ENCODE measurements at regions not wholly inside any gene's neighbourhood (a gene's known extent, or its start where the extent isn't known, plus 50 kb on each side); places are given as distances from the start of the nearest gene placed in this dataset.

GRCh38 chr14:101480747-101481530 lies 80.4 kb upstream of the DIO3 start:
- H3K27me3 ChIP-seq (ENCODE audit: control insufficient read depth, insufficient read depth, low read length) = no peaks in the 10 kb centered on the region; the same call in 1 of the 2 replicates
- H3K23ac ChIP-seq (ENCODE audit: low read depth, low read length) = no peak overlapping the region
- H3K9me1 ChIP-seq (ENCODE audit: insufficient read depth, low read length) = no peaks in the 10 kb centered on the region
- no peak overlapping the region for H2AK9ac ChIP-seq (replicated peaks; ENCODE audit: low read depth, low read length, poor library complexity)
- H2AK5ac ChIP-seq (ENCODE audit: low read depth, low read length) = no peak overlapping the region; the same call in 1 of the 2 replicates
- TF ChIP-seq CHD1 (IDR thresholded peaks at IDR 0.05; ENCODE audit: low read depth, low read length) = no peak
- peak; percentile 64 for TF ChIP-seq CEBPB (IDR thresholded peaks at IDR 0.05; ENCODE audit: low read depth, low read length)
- in situ Hi-C loops (cut with MboI; ENCODE audit: low sequenced_read_pairs) = no loop called here
- H3K14ac ChIP-seq (replicated peaks; ENCODE audit: low read depth, low read length) = no peak overlapping the region
- H3K4me1 ChIP-seq (ENCODE audit: control insufficient read depth, insufficient read depth, low read length) = peaks cover 14% of the 10 kb centered on the region; the same call in 1 of the 2 replicates
- BruUV-seq (replicated peaks) = no TSS peak
- no peaks in the 10 kb centered on the region for H3K36me3 ChIP-seq (ENCODE audit: control insufficient read depth, insufficient read depth, low read length)
- peak overlapping the region; percentile 49; the same call in 1 of the 2 replicates for H3K27ac ChIP-seq (ENCODE audit: insufficient read depth, low read length)
- H2BK15ac ChIP-seq (ENCODE audit: low read depth, low read length) = no peak overlapping the region
- no peak overlapping the region for H2BK120ac ChIP-seq (ENCODE audit: low read depth, low read length)
- H3K4me3 ChIP-seq (ENCODE audit: insufficient read depth, low read depth, low read length) = no peak overlapping the region
- H4K20me1 ChIP-seq (ENCODE audit: insufficient read depth, low read length) = no peaks in the 10 kb centered on the region
- 0 out of 2 replicates have a peak overlapping the region, but pooled peaks have one; percentile 12 for H2BK20ac ChIP-seq (ENCODE audit: low read depth, low read length)
- ATAC-seq (ENCODE audit: low read depth) (peak; percentile 70), DNase-seq (peak; percentile 82)
- WGBS, 2 experiments (ENCODE audit: extremely low coverage in 2 of 2, insufficient read length in 1 of 2) = 13% methylated on average over 3 of the region's 16 CpGs; no CpG with 5 or more reads in 1 of the 2 experiments
- peak overlapping the region; percentile 31; the same call in 1 of the 2 replicates for H3K4me2 ChIP-seq (ENCODE audit: low read depth, low read length)
- no peak overlapping the region; the same call in 1 of the 2 replicates for H3K18ac ChIP-seq (ENCODE audit: low read depth, low read length)
- dilution Hi-C loops (cut with HindIII; ENCODE audit: low sequenced_read_pairs, unreplicated experiment) = no loop called here
- no peak overlapping the region; the same call in 1 of the 2 replicates for H4K5ac ChIP-seq (ENCODE audit: low read depth, low read length)
- H4K8ac ChIP-seq (ENCODE audit: low read depth in 2 of 2, low read length in 2 of 2) = no peak overlapping the region
- no peak overlapping the region for H3K56ac ChIP-seq (ENCODE audit: extremely low read depth, insufficient read depth, low read length)
- ChIA-PET POLR2A (ENCODE audit: unreplicated experiment) (no interaction called here), CTCF (no interaction called here)
- H3K79me1 ChIP-seq (ENCODE audit: low read depth in 1 of 2, low read length in 2 of 2) = no peaks in the 10 kb centered on the region
- H3K4ac ChIP-seq (ENCODE audit: low read depth, low read length) = no peak overlapping the region
- H4K91ac ChIP-seq (ENCODE audit: insufficient read depth, low read depth, low read length) = no peak overlapping the region; the same call in 1 of the 2 replicates
- peaks cover 5% of the 10 kb centered on the region; the same call in 1 of the 2 replicates for H3K9me3 ChIP-seq (ENCODE audit: control insufficient read depth, insufficient read depth, low read length)
- no peak overlapping the region for H2BK5ac ChIP-seq (ENCODE audit: low read depth, low read length, poor library complexity, severe bottlenecking)
- intact Hi-C loops (cut with micrococcal nuclease) = no loop called here
- peak overlapping the region; percentile 59 for H2AFZ ChIP-seq (replicated peaks; ENCODE audit: low read length, poor library complexity)
- H3K9ac ChIP-seq (ENCODE audit: low read depth, low read length) = no peak overlapping the region
